ENCODE measurements at regions not wholly inside any gene's neighbourhood (a gene's known extent, or its start where the extent isn't known, plus 50 kb on each side); places are given as distances from the start of the nearest gene placed in this dataset.

GRCh38 chr13:86052141-86052540, 252.9 kb upstream of the SLITRK6 start:
- Histone ChIP-seq H4K20me1 (ENCODE audit: insufficient read depth) (no peaks in the 10 kb centered on the region), H3K27me3 (ENCODE audit: insufficient read depth, low read length) (no peaks in the 10 kb centered on the region), H3K4me1 (ENCODE audit: control insufficient read depth in 1 of 2, insufficient read depth in 2 of 2, low read length in 2 of 2) (peaks cover 8 to 9% of the 10 kb centered on the region in 2 experiments; a peak in 3 of 4 replicates), H2AFZ (ENCODE audit: low read depth, low read length, poor library complexity, severe bottlenecking) (no peak overlapping the region), H3K9me3 (ENCODE audit: control insufficient read depth in 1 of 2, insufficient read depth in 1 of 2, low read depth in 1 of 2, low read length in 2 of 2) (peaks cover 0 to 4% of the 10 kb centered on the region in 2 experiments; a peak in 1 of 4 replicates), H3K4me2 (ENCODE audit: low read length) (no peak overlapping the region), H3K9me2 (ENCODE audit: insufficient read depth) (no peaks in the 10 kb centered on the region), H3K36me3 (ENCODE audit: control insufficient read depth in 1 of 2, insufficient read depth in 2 of 2, low read length in 2 of 2) (no peaks in the 10 kb centered on the region), H3K9ac (ENCODE audit: low read length) (no peak overlapping the region), H3K79me2 (ENCODE audit: insufficient read depth, low read length) (no peaks in the 10 kb centered on the region), H3K4me3 (replicated peaks in 1 of 2; ENCODE audit: low read depth in 1 of 2, low read length in 2 of 2) (no peak overlapping the region), H3K27ac (ENCODE audit: low read depth, low read length) (no peak overlapping the region)
- no peak for ATAC-seq
- ChIA-PET RAD21 (ENCODE audit: low non-redundant PET in 1 of 2, low total read pairs in 2 of 2, uncharacterized antibody in 2 of 2, unreplicated experiment in 2 of 2) (no interaction called here), POLR2A (no interaction called here), CTCF (no interaction called here)
- TF ChIP-seq JUND (IDR thresholded peaks at IDR 0.05) (no peak), SRF (IDR thresholded peaks at IDR 0.05; ENCODE audit: low read depth) (no peak), ELF1 (IDR thresholded peaks at IDR 0.05; ENCODE audit: borderline replicate concordance, low read depth) (no peak), EGR1 (IDR thresholded peaks at IDR 0.05; ENCODE audit: low read depth) (no peak), TCF7L2 (IDR thresholded peaks at IDR 0.05; ENCODE audit: borderline replicate concordance, extremely low read depth, insufficient read depth, insufficient read length) (no peak), SP1 (IDR thresholded peaks at IDR 0.05; ENCODE audit: low read depth) (no peak), ZFX (IDR thresholded peaks at IDR 0.05) (no peak), YY1 (IDR thresholded peaks at IDR 0.05; ENCODE audit: extremely low read depth, insufficient replicate concordance, low read depth, low read length) (no peak), MAX (IDR thresholded peaks at IDR 0.05) (no peak), CBX3 (IDR thresholded peaks at IDR 0.05; ENCODE audit: low read depth) (no peak), EZH2 (IDR thresholded peaks at IDR 0.05) (no peak), REST (IDR thresholded peaks at IDR 0.05; ENCODE audit: low read depth) (no peak)
- intact Hi-C loops (cut with micrococcal nuclease), result no loop called here
- DNase-seq (ENCODE audit: low read depth, low spot score), result no peak
- no TSS peak for BruUV-seq (replicated peaks)

Measured in HCT116 (cell line).